ENCODE measurements at regions not wholly inside any gene's neighbourhood (a gene's known extent, or its start where the extent isn't known, plus 50 kb on each side); places are given as distances from the start of the nearest gene placed in this dataset.

DNA sequence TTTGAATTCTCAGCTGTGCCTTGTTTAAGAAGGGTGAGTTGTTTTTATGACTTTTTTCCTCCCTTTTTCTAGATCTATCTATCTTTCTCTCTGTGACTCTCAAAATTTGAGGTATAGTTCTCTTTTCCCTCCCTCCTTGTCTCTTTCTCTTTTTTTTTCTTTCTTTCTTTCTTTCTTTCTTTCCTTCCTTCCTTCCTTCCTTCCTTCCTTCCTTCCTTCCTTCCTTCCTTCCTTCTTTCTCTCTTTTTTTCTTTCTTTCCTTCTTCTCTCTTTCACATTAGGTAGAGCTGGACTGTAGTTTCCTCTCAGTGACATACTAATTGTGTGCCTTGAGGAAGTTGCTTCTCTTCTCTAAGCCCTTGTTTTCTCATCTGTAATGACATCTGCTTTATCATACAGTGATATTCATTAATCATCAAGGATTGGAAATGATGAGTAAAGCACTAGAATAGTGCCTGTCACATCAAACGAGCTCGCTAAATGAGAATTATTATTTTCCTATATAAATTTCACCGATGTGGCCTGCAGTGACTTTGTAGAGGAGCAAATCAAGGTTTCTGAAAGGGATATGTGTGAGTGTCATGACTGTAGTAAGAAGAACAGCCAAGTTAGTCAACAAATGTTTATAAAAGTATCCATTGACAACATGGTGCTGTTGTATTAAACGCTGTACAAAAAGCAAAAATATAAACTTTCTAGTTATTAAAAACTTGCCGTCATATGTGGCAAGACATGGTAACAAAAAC, 78.9 kb upstream of the SLC38A2 start (continued):
- TF ChIP-seq ELF1 (IDR thresholded peaks at IDR 0.05; ENCODE audit: borderline replicate concordance, low read depth) (no peak), SIN3A (IDR thresholded peaks at IDR 0.05; ENCODE audit: low read depth) (no peak), FOSL1 (IDR thresholded peaks at IDR 0.05; ENCODE audit: low read depth) (peak; percentile 55), CEBPB (IDR thresholded peaks at IDR 0.05; ENCODE audit: low read depth) (no peak)

DNA sequence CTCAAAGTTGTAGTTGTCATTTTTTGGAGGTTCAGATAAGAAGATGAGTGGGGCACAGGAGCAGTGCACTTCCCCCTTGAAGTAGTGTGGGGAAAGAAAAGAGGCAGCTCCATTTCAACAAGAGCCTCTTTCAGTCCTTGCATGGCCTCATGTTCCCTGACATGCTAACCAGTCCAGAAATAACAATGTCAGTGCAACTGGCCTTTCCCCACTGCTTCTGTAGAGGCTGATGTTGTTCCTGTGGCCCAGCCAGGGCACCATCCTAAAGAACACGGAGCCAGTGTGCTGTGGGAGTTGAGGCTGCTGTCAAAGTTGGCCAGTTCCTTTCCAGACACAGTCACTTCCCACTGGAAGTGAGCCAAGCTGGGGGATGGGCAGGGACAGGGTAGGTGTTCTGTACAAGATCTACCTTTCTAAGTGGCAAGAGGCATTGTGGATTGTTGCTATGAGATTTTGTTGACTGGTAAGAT, 77.7 kb upstream of the SLC38A2 start:
- RAD21 ChIA-PET (ENCODE audit: low non-redundant PET in 1 of 2, low total read pairs in 2 of 2, uncharacterized antibody in 2 of 2, unreplicated experiment in 2 of 2) = no interaction called here
- intact Hi-C loops (cut with micrococcal nuclease) = loop anchor here (5.0 kb wide), 1 partner anchor 83 kb away; no protein-coding TSS in a partner anchor
- Histone ChIP-seq H4K20me1 (ENCODE audit: insufficient read depth) (no peaks in the 10 kb centered on the region), H3K9ac (ENCODE audit: low read length) (peak overlapping the region; percentile 58), H3K36me3 (ENCODE audit: control insufficient read depth in 1 of 2, insufficient read depth in 2 of 2, low read length in 2 of 2) (no peaks in the 10 kb centered on the region), H3K9me2 (ENCODE audit: insufficient read depth) (no peaks in the 10 kb centered on the region), H3K4me2 (ENCODE audit: low read length) (peak overlapping the region; percentile 68), H3K79me2 (ENCODE audit: insufficient read depth, low read length) (peaks cover 7% of the 10 kb centered on the region), H2AFZ (ENCODE audit: low read depth, low read length, poor library complexity, severe bottlenecking) (no peak overlapping the region), H3K9me3 (ENCODE audit: control insufficient read depth in 1 of 2, insufficient read depth in 1 of 2, low read depth in 1 of 2, low read length in 2 of 2) (no peaks in the 10 kb centered on the region), H3K4me1 (ENCODE audit: control insufficient read depth in 1 of 2, insufficient read depth in 2 of 2, low read length in 2 of 2) (peaks cover 91 to 94% of the 10 kb centered on the region in 2 experiments), H3K27me3 (ENCODE audit: insufficient read depth, low read length) (no peaks in the 10 kb centered on the region), H3K27ac (ENCODE audit: low read depth, low read length) (peak overlapping the region; percentile 96), H3K4me3 (replicated peaks in 1 of 2; ENCODE audit: low read depth in 1 of 2, low read length in 2 of 2) (peak overlapping the region in 1 of 2 experiments; percentile 4; a peak in 1 of 4 replicates)
- POLR2A ChIA-PET = interaction anchor here (1.1 to 3.3 kb wide), 4 partner anchors 9 to 97 kb away, joined by 3 to 18 read pairs (median 6); no protein-coding TSS in a partner anchor
- ATAC-seq (peak; percentile 46), DNase-seq (ENCODE audit: low read depth, low spot score) (no peak)
- TF ChIP-seq JUND (IDR thresholded peaks at IDR 0.05) (0 out of 2 replicates have a peak, but pooled peaks have one; percentile 29), EGR1 (IDR thresholded peaks at IDR 0.05; ENCODE audit: low read depth) (no peak), CBX3 (IDR thresholded peaks at IDR 0.05; ENCODE audit: low read depth) (peak; percentile 70; the same call in 1 of the 2 replicates), ZFX (IDR thresholded peaks at IDR 0.05) (no peak), SP1 (IDR thresholded peaks at IDR 0.05; ENCODE audit: low read depth) (peak; percentile 58; the same call in 1 of the 2 replicates), POLR2AphosphoS5 (IDR thresholded peaks at IDR 0.05; ENCODE audit: low read depth, low read length) (peak; percentile 59; the same call in 1 of the 2 replicates), RAD21 (IDR thresholded peaks at IDR 0.05; ENCODE audit: low read depth) (peak; percentile 13; the same call in 1 of the 2 replicates), TCF7L2 (IDR thresholded peaks at IDR 0.05; ENCODE audit: borderline replicate concordance, extremely low read depth, insufficient read depth, insufficient read length) (no peak)
- TF ChIP-seq, protein P1, sequence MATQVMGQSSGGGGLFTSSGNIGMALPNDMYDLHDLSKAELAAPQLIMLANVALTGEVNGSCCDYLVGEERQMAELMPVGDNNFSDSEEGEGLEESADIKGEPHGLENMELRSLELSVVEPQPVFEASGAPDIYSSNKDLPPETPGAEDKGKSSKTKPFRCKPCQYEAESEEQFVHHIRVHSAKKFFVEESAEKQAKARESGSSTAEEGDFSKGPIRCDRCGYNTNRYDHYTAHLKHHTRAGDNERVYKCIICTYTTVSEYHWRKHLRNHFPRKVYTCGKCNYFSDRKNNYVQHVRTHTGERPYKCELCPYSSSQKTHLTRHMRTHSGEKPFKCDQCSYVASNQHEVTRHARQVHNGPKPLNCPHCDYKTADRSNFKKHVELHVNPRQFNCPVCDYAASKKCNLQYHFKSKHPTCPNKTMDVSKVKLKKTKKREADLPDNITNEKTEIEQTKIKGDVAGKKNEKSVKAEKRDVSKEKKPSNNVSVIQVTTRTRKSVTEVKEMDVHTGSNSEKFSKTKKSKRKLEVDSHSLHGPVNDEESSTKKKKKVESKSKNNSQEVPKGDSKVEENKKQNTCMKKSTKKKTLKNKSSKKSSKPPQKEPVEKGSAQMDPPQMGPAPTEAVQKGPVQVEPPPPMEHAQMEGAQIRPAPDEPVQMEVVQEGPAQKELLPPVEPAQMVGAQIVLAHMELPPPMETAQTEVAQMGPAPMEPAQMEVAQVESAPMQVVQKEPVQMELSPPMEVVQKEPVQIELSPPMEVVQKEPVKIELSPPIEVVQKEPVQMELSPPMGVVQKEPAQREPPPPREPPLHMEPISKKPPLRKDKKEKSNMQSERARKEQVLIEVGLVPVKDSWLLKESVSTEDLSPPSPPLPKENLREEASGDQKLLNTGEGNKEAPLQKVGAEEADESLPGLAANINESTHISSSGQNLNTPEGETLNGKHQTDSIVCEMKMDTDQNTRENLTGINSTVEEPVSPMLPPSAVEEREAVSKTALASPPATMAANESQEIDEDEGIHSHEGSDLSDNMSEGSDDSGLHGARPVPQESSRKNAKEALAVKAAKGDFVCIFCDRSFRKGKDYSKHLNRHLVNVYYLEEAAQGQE (IDR thresholded peaks at IDR 0.05; ENCODE audit: low read depth) = no peak
- TF ChIP-seq, protein P2, sequence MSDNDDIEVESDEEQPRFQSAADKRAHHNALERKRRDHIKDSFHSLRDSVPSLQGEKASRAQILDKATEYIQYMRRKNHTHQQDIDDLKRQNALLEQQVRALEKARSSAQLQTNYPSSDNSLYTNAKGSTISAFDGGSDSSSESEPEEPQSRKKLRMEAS (IDR thresholded peaks at IDR 0.05) = peak; percentile 81; the same call in 1 of the 2 replicates
- no TSS peak for BruUV-seq (replicated peaks)
- CTCF ChIA-PET = no interaction called here

Measured in HCT116 (cell line).